ENCODE measurements at regions not wholly inside any gene's neighbourhood (a gene's known extent, or its start where the extent isn't known, plus 50 kb on each side); places are given as distances from the start of the nearest gene placed in this dataset.

- H3K4me3 Mint-ChIP-seq, result no peak overlapping the region
- H3K36me3 Mint-ChIP-seq, result no peaks in the 10 kb centered on the region
- H3K27me3 Mint-ChIP-seq (ENCODE audit: low read depth), result no peaks in the 10 kb centered on the region
- DNase-seq (ENCODE audit: low spot score in 2 of 2, unreplicated experiment in 2 of 2), result no peak
- no peaks in the 10 kb centered on the region for H3K9me3 Mint-ChIP-seq
- H3K4me1 Mint-ChIP-seq, result peaks cover 75% of the 10 kb centered on the region
- TF ChIP-seq CTCF (IDR thresholded peaks at IDR 0.05; ENCODE audit: unreplicated experiment), result no peak
- peak overlapping the region; percentile 15 for H3K27ac Mint-ChIP-seq
These were observed 79.7 kb upstream of the APCDD1 start for GRCh38 chr18:10374636-10375293.

- no peak for DNase-seq (ENCODE audit: low spot score in 2 of 2, unreplicated experiment in 2 of 2)
- no peaks in the 10 kb centered on the region for H3K36me3 Mint-ChIP-seq
- H3K9me3 Mint-ChIP-seq, result no peaks in the 10 kb centered on the region
- H3K4me3 Mint-ChIP-seq, result no peak overlapping the region
- H3K27ac Mint-ChIP-seq, result no peak overlapping the region
- peaks cover 61% of the 10 kb centered on the region for H3K4me1 Mint-ChIP-seq
- no peaks in the 10 kb centered on the region for H3K27me3 Mint-ChIP-seq (ENCODE audit: low read depth)
- TF ChIP-seq CTCF (IDR thresholded peaks at IDR 0.05; ENCODE audit: unreplicated experiment), result no peak
These were observed 77.7 kb upstream of the APCDD1 start for GRCh38 chr18:10376731-10377130.

- no peak overlapping the region for H3K27ac Mint-ChIP-seq
- TF ChIP-seq CTCF (IDR thresholded peaks at IDR 0.05; ENCODE audit: unreplicated experiment), result no peak
- H3K4me1 Mint-ChIP-seq, result peaks cover 54% of the 10 kb centered on the region
- no peaks in the 10 kb centered on the region for H3K9me3 Mint-ChIP-seq
- no peaks in the 10 kb centered on the region for H3K36me3 Mint-ChIP-seq
- DNase-seq (ENCODE audit: low spot score in 2 of 2, unreplicated experiment in 2 of 2), result no peak
- H3K4me3 Mint-ChIP-seq, result no peak overlapping the region
- no peaks in the 10 kb centered on the region for H3K27me3 Mint-ChIP-seq (ENCODE audit: low read depth)
These were observed 76.5 kb upstream of the APCDD1 start for GRCh38 chr18:10377956-10378355.

- TF ChIP-seq CTCF (IDR thresholded peaks at IDR 0.05; ENCODE audit: unreplicated experiment), result no peak
- Mint-ChIP-seq H3K27me3 (ENCODE audit: low read depth) (no peaks in the 10 kb centered on the region), H3K9me3 (peaks cover 7% of the 10 kb centered on the region), H3K4me3 (no peak overlapping the region), H3K4me1 (peaks cover 53% of the 10 kb centered on the region), H3K27ac (no peak overlapping the region), H3K36me3 (no peaks in the 10 kb centered on the region)
- DNase-seq (ENCODE audit: low spot score in 2 of 2, unreplicated experiment in 2 of 2), result no peak
These were observed 75.6 kb upstream of the APCDD1 start for GRCh38 chr18:10378688-10379420.

GRCh38 chr18:10379522-10379921 lies 74.9 kb upstream of the APCDD1 start:
- no peak for DNase-seq (ENCODE audit: low spot score in 2 of 2, unreplicated experiment in 2 of 2)
- no peak overlapping the region for H3K4me3 Mint-ChIP-seq
- peaks cover 7% of the 10 kb centered on the region for H3K9me3 Mint-ChIP-seq
- no peaks in the 10 kb centered on the region for H3K27me3 Mint-ChIP-seq (ENCODE audit: low read depth)
- H3K36me3 Mint-ChIP-seq, result no peaks in the 10 kb centered on the region
- no peak for TF ChIP-seq CTCF (IDR thresholded peaks at IDR 0.05; ENCODE audit: unreplicated experiment)
- peaks cover 46% of the 10 kb centered on the region for H3K4me1 Mint-ChIP-seq
- no peak overlapping the region for H3K27ac Mint-ChIP-seq
